Keratinocyte (primary cell): ENCODE measurements at regions not wholly inside any gene's neighbourhood (a gene's known extent, or its start where the extent isn't known, plus 50 kb on each side); places are given as distances from the start of the nearest gene placed in this dataset.
"Not testable (repeated sequence)": the region's sequence is repeated elsewhere in the genome, so short reads cannot be mapped to it uniquely, and the experiment has no call there.

Source experiments
- EZH2 ChIP-seq: IDR thresholded peaks from one replicate; pipeline ENCODE4 v1.6.1; 2012; ENCODE audit warnings: inconsistent platforms, mild to moderate bottlenecking, low read length, moderate library complexity
- TF ChIP-seq, protein P1 (sequence below), 3 experiments: IDR thresholded peaks in 1 of 3; conservative IDR thresholded peaks in 1 of 3; optimal IDR thresholded peaks in 1 of 3; 2 replicates in 2 of 3; 3 replicates in 1 of 3; pipeline versions ENCODE3 to v1.5.1; 2011; ENCODE audit warnings: low read length in 3 of 3, mild to moderate bottlenecking in 3 of 3, moderate library complexity in 2 of 3, control low read depth in 1 of 3, inconsistent platforms in 1 of 3; ENCODE audit not compliant: insufficient read depth in 2 of 3; ENCODE audit errors: extremely low read depth in 1 of 3

DNA sequence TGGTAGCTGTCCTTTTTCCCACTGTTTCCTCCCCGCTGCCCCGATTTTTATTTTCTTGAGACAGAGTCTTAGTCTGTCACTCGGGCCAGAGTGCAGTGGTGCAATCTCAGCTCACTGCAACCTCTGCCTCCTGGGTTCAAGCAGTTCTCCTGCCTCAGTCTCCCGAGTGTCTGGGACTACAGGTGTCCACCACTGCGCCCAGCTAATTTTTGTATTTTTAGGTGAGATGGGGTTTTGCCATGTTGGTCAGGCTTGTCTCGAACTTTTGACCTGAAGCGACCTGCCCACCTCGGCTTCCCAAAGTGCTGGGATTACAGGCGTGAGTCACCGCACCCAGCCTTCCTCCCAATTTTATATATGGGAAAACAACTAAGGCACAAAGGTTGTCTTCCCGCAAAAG lies 251.0 kb downstream of the GOLGA6L6 start:
- TF ChIP-seq, protein P1, sequence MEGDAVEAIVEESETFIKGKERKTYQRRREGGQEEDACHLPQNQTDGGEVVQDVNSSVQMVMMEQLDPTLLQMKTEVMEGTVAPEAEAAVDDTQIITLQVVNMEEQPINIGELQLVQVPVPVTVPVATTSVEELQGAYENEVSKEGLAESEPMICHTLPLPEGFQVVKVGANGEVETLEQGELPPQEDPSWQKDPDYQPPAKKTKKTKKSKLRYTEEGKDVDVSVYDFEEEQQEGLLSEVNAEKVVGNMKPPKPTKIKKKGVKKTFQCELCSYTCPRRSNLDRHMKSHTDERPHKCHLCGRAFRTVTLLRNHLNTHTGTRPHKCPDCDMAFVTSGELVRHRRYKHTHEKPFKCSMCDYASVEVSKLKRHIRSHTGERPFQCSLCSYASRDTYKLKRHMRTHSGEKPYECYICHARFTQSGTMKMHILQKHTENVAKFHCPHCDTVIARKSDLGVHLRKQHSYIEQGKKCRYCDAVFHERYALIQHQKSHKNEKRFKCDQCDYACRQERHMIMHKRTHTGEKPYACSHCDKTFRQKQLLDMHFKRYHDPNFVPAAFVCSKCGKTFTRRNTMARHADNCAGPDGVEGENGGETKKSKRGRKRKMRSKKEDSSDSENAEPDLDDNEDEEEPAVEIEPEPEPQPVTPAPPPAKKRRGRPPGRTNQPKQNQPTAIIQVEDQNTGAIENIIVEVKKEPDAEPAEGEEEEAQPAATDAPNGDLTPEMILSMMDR (optimal IDR thresholded peaks at IDR 0.05 in 1 of 3, IDR thresholded peaks at IDR 0.05 in 1 of 3, conservative IDR thresholded peaks at IDR 0.05 in 1 of 3; ENCODE audit: extremely low read depth in 1 of 3, insufficient read depth in 2 of 3, low read length in 3 of 3) = not testable (repeated sequence)
- TF ChIP-seq EZH2 = not testable (repeated sequence)
